Activated T-helper 1 cell treated with Interleukin-2 at 50 U/mL for 16 hours (primary cell): ENCODE measurements at regions not wholly inside any gene's neighbourhood (a gene's known extent, or its start where the extent isn't known, plus 50 kb on each side); places are given as distances from the start of the nearest gene placed in this dataset.

Experiments
- DNase-seq: peaks from one replicate; pipeline ENCODE4 v3.0.0-alpha.2; 2020; ENCODE audit warnings: low read depth

DNA sequence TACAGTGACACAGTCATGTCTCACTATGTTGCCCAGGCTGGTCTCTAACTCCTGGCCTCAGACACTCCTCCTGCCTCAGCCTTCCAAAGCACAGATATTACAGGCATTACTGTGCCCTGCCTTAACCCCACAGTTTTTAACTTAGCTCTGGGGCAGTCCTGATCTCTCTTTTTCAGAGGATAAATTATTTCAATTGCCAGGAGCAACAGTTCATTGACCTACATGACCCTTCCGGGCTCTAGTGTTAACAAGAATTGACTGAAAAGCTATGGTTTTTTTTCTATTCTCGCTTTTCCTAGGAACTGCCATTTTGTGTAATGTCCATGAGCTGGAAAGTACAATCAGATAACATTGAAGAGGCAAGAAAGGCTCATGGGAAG, 92.8 kb downstream of the HNRNPLL start:
- no peak for DNase-seq

DNA sequence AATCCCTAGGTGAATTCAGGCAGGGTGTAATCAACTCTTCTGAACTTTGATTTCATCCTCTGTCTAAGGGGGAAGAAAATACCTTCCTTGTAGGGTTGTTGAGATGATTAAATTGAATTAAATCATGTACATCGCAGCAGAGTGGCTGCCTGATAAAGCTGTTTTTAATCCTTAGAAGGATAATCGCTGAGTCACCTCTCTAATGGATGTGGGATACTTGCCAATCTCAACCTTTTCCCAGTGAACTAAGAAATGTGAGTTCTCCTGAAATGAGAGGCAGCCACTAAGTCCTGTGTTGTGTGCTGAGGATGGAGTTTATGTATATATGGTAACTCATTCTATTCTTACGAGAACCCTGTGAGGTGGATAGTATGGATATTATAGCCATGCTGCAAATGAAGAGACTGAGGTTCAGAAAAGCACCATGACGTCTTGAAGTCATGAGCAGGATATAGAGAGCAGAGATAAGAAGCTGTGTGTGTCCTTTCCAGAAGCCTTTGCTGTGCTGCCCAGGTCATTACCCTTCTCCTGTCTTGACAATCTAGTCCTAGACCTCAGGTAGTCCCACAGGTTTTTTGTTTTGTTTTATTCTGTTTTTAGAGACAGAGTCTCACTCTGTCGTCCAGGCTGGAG, 93.3 kb downstream of the HNRNPLL start:
- DNase-seq: no peak

DNA sequence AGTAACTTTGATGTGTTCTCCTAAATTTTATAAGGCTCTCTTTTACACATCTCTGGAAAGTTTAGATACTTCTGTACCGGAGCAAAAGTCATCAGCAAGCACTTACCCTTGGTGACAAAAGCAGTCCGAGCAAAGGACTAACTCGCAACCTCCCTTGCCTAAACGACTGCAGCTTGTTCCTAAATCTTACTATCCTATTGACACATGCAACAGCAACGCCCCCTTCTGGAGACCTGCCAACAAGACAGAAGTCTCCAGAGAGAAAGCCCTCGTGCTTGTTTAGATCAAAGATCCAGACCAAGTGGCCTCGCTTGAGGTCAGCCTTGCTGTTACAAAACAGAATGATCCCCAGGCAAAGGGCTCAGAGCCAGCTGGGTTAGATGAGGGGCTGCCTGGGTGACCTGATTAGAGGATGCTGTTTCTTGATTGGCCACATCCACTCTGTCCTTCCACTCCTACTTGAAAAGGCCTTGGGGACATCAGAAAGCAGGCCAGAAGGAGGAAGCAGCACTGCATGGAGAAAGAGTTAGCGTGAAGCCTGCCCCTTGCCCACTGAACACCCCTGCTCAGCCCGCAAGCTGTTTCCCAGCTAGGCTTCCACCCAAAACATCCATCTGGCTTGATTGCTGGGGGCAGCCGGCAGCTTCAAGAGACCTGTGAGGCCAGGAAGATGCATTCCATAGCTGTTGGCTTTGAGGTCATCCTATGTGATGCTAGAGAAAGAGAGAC, 94.3 kb downstream of the HNRNPLL start:
- peak; percentile 47 for DNase-seq

DNA sequence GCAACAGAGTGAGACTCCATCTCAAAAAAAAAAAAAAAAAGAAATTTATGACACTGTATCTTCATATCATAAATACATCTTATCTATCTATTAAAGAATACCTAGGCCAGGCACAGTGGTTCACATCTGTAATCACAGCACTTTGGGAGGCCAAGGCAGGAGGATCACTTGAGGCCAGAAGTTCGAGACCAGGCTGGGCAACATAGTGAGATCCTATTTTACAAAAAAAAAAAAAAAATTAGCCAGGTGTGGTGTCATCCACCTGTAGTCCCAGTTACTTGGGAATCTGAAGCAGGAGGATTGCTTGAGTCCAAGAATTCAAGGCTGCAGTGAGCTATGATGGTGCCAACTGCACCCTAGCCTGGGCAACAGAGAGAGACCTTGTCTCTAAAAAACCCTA, 95.0 kb downstream of the HNRNPLL start:
- no peak for DNase-seq

DNA sequence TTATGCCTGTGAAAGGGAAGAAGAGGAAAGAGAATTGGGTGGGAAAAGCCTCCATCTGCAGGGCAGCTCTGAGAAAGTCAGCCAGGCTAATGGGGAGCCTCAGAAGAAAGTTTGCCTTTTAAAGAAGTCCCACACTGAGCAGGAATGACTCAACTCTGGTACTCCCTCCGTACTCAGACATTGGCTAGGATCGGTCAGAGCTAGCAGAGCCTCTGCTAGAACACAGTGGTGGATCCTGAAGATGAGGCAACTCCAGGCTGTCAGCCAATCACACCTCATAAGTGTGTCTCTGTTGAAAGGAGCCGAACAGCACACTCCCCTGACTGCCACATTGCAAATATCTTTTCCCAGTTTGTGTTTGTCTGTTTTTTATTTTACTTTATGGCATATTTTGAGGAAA, 96.9 kb downstream of the HNRNPLL start:
- no peak for DNase-seq

DNA sequence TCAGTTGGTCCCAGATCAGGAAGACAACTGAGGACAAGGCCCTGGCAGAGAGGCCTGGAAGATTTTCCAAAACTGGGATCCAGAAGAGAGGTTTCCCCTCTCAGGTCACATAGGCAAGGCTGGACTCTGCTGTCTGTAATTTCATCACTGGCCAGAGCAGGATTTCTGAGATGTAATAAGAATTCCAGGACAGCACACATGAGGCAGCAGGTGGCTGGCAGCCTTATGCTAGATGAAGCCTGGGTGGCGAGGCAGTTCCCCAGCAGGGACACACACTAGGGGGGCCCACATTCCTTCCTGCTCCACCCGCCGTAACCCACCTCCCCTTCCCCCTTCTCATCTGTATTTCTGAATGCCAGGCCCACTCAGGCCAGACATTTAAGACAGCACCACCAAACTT, 98.6 kb downstream of the HNRNPLL start:
- no peak for DNase-seq

DNA sequence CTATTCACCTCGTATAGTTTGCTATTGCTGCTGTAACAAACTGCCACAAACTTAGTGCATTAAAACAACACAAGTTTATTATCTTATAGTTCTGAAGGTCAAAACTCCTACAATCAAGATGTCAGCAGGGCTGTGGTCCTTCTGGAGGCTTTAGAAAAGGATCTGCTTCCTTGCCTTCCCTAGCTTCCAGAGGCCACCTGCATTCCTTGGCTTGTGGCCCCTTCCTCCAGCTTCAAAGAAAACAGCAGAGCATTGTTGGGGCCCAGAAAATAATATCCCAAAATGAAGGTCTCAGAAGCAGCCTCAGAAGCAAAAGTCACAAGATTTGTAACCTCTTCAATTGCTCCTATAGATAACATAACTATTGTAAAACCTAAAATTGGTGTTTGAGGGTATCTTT, 100.6 kb downstream of the HNRNPLL start:
- DNase-seq: no peak

DNA sequence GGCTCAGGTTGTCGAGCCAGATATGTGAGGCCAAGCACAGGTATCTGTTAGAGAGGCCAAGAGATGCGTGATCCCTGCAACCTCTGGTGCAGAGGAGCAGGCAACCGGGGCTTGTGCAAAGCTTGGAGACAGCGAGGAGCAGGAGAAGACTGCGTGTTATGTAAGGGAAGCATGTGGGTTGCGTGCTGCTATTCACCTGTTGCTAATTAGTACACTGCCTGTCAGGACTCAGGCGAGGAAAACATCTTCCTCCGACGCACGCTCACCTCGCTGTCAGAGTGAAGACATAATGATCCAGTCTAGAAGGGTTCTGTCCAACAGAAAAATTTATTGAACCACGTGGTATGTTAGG, 102.5 kb downstream of the HNRNPLL start:
- DNase-seq: no peak

DNA sequence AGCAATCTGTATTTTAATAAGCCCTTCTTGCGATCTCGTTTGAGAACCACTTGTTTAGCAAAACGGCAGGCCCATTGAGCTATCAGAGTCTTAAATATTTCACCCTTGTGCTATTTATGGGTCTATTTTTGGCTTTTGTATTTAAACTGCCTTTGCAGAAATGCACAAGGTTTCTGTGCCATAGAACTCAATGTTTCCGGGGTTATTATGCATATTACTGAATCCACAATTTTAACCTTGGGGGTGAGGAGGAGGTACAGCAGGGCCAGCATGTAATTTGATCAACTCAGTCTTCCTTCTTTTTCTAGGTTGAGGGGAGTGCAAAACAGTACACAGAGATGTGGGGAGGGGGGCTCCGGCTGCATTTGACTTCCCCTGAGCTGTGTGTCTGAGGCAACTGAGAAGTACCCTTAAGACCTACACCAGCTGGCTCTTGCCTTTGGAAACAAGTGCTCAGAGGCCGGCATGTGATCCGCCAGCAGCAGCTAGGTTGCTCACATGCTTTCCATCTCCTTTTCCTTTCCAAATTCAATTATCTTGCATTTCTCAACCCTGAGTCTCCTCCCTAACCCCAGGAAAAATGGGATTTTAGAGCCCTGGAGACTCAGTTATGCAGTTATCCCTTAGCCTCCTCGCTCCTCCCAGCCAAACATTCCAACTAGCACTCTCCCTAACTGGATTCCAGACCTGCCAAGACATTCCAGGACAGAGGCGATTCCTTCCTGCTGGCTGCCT, 103.0 kb downstream of the HNRNPLL start:
- no peak for DNase-seq

DNA sequence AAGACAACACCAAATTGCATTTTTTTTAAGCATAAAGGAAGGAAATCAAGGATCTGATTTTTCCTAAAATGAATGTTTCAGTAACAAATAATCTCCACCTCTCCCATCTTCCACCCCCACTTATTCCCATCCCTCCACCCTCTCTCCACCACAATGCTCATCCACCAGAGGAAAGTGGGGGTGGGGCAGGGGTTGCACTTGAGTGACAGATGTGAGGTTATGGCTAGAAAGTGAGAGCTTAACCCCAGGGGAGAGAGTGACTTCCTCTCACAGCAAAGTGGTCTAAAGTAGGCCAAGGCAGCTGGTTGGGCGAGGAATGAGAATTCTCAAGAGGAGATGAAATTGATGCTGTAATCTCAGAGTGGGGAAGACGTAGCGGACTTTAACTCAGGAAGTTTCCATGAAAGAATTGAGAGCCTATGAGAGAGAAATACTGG, 104.7 kb downstream of the HNRNPLL start:
- DNase-seq: no peak

DNA sequence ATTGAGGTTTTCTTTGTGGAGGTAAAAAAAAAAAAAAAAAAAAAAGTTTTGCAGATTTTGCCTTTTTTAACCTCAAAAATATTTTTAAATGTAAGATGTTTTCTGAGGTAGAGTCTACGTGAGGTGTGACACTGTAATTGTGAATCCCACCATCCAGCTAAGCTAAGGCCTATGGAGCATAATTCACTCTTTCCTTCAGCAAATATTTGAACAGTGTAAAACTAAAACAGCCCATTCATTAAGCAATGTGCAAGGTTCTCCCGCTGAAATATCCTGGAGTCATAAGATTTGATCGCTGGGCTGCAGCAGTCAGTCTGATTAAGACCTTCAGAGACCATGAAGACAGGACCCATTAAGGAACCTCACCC, 105.1 kb downstream of the HNRNPLL start:
- DNase-seq: no peak

DNA sequence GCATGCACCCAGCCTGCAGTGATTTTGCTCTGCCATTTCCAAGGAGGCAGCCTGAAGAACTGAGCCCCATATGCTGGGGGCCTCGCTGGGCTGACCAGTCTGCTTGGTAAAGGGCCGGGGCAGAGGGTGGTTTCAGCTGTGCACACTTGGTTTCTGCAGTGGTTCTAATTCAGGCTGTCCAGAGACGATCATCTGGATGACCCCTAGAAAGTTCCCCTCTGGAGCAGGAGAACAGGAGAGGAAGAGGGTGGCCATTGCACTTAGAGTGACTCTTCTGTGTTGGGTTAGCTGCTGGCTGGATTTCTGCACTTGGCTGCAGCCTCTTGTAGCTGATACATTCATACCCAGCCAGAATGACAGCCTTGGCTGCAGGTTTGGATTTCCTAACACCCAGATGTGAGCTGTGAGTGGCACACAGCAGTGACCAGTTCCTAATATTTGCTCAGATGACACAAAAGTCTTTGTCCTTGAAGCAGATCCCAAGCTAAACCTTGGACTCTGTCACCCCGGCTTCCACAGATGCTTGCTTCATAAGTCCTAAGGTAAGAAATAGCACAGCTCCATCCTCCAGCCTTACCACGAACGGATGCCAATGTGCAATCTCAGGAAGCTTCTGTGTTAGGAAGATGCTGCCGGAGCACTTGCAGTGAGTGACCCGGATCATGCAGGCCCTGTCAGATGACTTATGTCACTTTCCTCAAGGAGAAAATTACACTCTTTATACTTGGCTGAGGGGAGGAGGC, 105.6 kb downstream of the HNRNPLL start:
- DNase-seq: no peak

DNA sequence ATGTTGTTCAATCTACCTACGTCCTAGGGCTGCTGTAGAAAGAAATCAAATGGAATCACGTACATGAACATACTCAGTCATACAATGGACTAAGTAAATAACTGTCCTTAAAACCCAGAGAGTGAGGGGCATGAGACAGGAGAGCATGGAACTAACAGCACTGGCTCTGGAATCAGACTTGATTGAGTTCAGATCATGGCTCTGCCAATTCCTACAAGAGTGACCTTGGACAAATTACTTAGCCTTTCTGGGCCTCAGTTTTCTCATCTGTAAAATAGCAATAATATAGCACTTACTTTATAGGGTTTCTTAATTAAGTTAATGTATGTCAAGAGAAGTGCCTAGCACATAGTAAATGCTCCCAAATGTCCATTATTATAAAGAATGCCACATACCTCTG, 106.8 kb downstream of the HNRNPLL start:
- no peak for DNase-seq

DNA sequence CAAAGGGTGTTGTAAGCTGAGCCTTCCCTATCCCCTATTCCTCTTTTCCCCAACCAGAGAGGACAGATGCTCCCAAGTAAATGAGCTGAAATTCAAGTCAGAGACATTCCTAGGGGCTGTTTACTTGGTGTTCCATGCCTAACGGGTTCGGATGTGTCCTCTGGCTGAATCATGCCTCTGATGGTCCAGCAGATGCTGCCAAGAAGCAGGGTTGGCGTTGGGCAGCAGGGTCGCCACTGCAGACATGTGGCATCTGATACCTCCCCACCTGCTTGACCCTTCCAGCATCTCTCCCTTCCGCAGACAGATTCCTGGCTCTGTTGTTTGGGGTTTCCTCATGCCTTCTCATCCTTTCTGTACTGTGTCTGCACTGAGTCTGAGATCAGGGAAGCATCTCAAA, 108.3 kb downstream of the HNRNPLL start:
- no peak for DNase-seq

DNA sequence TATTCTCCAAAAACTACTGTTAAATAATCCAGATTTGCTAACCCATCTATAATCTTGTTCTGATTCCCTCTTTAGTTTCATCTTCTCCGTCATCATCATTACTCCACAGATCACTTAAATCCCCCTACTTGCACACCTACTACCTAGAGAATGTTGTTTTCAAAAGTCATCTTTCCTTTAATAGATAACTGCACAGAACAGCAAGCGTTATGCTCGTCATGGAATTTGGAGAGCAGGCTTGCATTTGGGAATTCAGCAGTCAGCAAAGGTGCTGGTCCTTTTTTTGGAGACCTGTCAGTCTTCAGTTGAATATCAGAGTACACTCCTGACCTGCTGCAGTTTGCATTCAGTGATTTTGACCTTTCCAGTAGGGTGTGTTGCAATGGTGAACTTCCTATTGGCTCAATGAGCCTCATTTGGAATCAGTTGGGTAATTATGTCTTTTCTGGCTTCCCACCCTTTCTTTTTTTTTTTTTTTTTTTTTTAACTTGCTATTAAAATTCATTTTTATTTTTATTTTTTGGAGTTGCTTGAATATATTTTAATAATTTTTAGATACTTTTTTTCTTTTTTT, 110.6 kb downstream of the HNRNPLL start:
- no peak for DNase-seq

DNA sequence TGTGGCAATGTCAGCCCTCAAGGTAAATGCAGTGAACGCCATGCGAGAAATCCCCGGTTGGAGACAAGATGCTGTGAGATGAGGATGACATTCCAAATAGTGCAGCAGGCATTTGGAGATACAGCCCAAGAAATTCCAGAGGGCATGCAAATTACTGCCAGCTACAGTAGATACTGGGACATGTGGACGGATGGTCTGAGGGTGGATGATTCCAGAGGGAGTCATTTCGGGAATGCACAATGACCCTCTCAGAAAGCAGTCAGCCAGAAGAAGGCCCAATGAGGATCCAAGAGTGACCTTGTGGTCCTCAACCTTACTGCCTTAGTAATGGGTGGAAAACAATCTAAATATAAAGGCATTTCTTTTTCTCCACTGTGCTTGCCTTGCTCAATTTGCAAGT, 111.3 kb downstream of the HNRNPLL start:
- no peak for DNase-seq

DNA sequence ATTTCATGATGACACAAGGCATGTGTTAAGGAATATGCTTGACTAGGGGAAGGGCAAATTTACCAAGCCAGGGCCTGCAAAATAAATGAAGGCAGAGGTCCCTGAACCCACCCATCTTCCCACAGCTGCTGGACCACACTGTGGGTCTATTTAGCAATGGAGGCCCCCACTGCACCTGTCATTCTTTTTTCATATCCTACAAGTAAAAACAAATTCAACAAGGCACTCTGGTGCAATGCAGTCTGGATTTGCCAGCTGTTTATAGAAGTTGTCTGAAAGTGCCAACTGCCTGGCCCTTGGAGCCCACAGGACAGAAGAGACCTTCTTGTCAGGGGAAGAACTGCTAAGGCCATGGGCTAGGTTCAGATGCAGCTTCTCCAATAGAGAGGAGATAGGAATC, 112.8 kb upstream of the ATL2 start:
- no peak for DNase-seq

DNA sequence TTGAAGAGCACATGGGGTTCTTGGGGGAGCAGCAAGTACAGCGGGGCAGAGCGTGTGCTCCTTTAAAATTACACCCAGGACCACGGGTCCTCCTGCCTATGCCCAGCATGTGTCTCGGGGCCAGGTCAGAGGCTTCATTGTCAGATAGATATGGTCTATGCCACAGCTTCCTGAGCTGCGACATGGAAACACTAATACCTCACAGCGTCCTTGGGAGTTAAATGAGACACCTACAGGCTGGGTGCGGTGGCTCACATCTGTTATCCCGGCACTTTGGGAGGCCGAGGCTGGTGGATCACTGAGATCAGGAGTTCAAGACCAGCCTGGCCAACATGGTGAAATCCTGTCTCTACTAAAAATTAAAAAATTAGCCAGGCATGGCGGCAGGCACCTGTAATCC, 110.8 kb upstream of the ATL2 start:
- DNase-seq: no peak

DNA sequence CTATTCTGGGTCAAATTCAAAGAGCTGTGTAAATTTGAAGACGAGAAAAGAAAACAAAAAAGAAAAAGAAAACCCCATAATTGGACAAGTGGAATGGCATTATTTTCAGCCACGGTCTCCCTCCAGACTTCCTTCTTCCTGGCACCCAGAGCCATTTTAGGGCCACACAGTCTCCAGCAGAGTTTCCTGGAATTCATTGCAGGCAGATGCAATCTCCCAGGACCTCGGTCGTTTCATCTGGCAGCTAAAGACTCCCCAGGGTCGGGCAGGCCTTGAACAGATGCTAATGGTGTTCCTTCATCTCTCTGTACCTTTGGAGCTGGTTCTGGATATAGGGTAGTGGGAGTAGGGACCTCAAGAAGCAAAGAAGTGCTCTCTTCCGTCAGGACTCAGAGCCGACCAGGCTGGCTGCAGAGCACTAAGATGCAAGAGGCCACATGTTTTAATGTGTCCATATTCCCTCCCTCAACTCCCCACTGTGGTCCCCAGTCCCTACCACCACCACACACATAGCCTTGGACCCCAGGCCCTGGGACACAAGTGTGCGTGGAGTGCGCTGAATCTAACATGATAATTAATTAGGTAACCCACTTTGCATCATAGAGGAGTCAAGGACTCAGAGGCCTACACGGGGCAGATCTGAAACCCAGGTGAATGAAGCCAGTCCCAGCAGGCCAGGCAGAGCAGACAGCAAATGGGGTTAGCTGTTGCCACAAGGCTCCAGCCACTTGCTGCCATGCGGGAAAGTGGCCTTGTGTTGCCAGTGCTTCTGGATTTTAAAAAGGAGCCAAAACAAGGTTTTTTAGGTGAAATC, 109.3 kb upstream of the ATL2 start:
- no peak for DNase-seq

DNA sequence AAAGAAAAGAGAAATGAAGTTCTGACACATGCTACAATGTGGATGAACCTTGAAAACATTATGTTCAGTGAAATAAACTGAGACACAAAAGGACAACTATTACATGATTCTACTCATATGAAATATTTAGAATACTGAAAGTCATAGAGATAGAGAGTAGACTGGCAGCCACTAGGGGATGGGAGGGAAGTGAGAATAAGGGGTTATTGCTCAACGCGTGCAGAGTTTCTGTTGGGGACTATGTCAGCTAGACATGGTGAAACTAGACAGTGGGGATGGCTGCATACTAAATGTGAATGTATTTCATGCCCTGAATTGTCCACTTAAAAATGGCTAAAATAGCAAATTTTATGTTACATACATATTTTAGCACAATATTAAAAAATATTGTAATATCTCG, 108.7 kb upstream of the ATL2 start:
- no peak for DNase-seq

DNA sequence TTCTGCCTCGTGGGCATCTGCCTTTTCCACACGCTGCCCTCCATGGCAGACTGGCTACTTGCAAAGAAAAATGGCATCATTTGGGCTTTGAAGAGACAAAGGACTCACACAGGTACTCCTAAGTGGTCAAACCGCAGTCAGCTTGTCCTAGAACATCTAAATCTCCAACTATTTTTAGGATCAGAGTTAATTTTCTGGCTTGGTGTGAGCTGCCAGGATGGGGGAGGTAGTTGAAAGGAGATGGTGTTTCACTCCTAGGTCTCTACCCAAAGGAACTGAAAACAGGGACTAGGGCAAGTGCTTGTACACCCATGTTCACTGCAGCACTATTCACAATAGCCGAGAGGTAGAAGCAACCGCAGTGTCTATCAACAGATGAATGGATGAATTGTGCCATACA, 107.9 kb upstream of the ATL2 start:
- DNase-seq: no peak
